GM13976 (cell line): ENCODE measurements at regions not wholly inside any gene's neighbourhood (a gene's known extent, or its start where the extent isn't known, plus 50 kb on each side); places are given as distances from the start of the nearest gene placed in this dataset.

Experiments
- DNase-seq: peaks from one replicate; pipeline ENCODE4 v3.0.0; 2012; ENCODE audit warnings: low spot score
- in situ Hi-C: fragments of 300-500 bp; cut with MboI; formaldehyde crosslinking; loops from one replicate; pipeline ENCODE4 v1.12.0; 2022; ENCODE audit warnings: low sequenced_read_pairs, mixed read lengths, inconsistent platforms; ENCODE audit not compliant: unreplicated experiment
- TF ChIP-seq, protein P1 (sequence below): IDR thresholded peaks from 2 replicates; pipeline ENCODE4 v1.5.1; 2012; ENCODE audit warnings: borderline replicate concordance, mild to moderate bottlenecking; ENCODE audit not compliant: insufficient read depth; ENCODE audit errors: extremely low read depth, missing control alignments, control extremely low read depth

DNA sequence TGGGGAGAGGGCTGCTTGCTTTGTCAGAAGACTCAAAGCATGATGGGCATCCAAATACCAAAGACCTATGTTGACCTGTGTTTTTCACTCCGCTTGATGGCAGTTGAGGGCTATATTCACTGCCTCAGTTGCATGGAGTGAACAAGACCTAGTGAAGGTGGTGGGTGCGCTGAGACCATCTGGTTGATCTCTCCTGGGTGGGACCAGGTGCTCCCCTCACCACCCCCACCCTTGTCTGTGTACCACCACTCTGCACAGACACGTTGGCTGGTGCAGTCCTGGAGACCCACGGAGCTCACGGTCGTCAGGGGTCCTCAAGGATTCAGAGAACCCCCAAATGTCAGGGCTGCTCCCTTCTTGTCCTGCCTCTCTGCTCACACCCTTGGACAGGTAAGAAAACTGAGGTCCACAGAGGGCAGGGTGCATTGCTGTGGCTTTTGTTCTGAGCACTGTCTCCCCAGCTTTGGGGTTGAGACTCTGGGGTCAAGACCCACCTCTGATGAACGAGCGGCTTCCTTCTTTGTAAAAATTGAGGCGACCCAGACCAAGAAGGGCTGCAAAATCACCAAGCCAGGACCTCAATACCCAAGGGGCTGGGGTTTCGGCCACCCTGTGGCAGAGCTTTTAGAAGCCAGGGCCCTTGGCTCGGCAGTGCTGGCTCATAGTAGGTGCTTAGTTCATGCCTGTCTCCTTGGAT lies 166.3 kb upstream of the RTL1 start:
- in situ Hi-C loops: no loop called here
- DNase-seq: no peak
- TF ChIP-seq, protein P1, sequence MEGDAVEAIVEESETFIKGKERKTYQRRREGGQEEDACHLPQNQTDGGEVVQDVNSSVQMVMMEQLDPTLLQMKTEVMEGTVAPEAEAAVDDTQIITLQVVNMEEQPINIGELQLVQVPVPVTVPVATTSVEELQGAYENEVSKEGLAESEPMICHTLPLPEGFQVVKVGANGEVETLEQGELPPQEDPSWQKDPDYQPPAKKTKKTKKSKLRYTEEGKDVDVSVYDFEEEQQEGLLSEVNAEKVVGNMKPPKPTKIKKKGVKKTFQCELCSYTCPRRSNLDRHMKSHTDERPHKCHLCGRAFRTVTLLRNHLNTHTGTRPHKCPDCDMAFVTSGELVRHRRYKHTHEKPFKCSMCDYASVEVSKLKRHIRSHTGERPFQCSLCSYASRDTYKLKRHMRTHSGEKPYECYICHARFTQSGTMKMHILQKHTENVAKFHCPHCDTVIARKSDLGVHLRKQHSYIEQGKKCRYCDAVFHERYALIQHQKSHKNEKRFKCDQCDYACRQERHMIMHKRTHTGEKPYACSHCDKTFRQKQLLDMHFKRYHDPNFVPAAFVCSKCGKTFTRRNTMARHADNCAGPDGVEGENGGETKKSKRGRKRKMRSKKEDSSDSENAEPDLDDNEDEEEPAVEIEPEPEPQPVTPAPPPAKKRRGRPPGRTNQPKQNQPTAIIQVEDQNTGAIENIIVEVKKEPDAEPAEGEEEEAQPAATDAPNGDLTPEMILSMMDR: no peak

DNA sequence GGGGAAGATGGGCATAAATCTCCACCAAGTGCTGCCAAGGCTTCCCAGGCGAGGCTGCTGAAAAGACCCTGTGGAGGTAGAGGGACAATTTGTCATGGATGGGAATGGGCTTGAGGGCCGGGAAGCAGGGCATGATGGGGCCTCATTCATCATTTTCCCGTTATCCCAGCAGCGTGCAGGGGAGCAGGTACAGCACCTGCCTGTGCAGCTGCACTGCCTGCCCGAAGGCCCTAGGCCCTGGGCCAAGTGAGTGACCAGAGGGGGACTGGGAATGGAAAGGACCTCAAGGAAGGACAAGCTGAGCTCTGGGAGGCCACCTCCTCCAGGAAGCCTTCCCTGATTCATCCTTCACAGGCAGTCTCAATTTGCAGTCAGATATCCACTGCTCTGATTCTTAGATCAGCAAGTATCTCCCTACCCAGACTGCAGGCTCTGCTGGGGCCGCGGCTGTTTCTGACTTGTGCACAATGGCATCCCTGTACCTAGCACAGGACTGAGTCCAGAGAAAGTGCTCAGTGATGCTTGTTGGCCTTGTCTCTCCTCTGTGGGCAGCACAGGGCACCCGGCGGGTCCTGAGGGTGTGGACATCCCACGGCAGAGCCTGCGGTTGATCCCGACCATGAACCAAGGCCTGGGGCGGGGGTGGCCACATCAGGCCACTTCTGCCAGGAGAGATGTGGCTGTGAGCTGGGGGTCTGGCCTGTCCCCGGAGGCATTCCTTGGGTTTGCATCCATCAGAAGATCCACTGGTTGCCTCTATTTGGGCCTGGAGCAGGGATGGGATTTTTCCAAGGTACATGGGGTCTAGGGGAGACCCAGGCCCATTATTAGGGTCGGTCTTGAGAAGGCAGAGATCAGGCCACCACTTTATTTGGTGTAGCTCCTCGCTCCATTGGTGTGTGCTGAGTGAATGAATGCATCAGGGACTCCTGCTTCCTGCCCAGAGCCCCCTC lies 167.3 kb upstream of the RTL1 start:
- DNase-seq: no peak
- in situ Hi-C loops: no loop called here
- TF ChIP-seq, protein P1: no peak

DNA sequence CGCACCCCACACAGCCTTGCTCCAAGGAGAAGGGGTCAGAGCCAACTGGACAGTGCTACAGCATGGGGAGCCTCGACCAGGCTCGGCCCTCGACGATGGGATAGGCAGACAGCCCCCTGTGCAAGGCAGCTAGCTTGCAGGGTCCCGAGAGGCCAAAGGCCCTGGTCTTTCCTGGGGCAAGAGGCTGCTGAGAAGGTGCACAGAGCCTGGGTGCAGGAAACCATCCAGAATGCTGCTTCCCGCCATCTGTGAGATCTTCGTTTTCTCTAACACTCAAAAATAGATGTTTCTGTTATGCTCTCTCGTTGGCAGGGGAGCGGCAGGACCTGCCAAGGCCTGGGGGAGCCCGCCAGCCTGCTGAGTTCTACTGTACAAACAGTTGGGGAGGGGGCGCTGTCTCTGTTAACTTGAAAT lies 168.0 kb upstream of the RTL1 start:
- no peak for DNase-seq
- TF ChIP-seq, protein P1: no peak
- in situ Hi-C loops: no loop called here

DNA sequence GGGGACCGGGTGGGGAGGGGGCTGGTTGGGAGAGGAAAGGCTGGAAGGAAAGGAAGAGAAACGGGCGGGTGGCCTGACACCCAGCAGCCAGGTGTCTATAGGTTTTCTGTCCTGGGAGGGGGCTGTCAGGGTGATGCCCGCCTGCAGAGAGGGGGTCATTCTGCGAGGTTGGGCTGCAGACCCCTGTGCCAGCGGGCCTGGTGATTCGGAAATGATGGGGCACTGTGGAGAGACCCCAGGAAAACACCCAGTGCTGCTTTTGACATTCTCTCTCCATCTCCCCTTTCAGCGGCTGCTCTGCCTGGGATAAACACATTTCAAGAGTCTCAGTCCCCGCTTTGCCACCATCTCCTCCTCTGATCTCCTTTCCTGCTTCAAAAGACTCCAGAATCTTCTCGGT lies 168.5 kb upstream of the RTL1 start:
- in situ Hi-C loops: no loop called here
- no peak for DNase-seq
- TF ChIP-seq, protein P1: no peak

DNA sequence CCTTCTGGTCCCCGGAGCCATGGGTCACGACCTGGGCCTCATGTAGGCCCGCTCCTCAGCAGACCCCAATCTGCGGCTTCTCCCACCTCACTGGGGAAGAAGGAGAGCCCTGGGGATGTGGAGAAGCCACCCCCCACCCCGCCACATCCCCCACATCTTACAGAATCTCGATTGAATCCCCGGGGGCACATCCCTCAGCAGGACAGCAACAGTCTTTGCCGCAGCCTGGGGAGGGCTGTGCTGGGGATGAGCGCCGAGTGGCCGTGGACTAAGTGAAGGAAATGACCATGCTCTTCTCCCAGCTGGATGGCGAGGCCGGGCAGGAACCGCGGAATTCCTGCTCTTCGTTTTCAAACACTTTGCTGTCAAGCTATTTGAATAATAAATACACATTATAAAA lies 169.0 kb upstream of the RTL1 start:
- in situ Hi-C loops: no loop called here
- no peak for DNase-seq
- TF ChIP-seq, protein P1: no peak

DNA sequence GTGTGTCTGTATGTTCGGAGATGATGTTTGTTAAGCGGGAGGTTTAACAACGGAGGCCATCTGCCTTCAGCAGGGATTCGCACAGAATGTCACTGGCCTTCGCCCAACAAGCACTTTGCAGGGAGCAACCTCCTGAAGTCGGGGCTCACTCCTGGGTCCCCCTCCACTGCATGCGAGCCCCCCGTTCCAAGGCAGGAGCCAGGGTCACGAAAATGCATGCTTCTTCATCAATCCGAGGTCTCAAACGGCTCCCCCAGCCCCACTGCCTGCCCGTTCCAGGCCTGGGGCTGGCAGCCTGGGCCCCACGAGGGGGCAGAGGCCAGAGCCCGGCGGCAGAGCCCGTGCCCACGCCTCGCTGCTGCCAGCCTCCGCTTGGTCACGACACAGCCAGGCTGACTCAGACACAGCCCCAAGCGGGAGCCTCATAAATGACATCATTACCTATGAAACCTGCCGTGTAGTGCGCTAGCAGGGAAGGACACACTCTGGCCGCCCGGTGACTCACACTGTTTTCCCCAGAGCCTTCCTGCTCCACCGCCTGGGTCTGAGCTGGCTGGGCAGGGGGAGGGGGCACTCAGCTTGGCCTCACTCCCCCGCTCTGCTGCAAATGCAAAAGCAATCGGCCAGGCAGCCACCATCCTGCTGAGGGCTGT lies 169.5 kb upstream of the RTL1 start:
- TF ChIP-seq, protein P1: no peak
- in situ Hi-C loops: no loop called here
- peak; percentile 63 for DNase-seq
